Retinal pigment epithelial cell (primary cell): ENCODE measurements at regions not wholly inside any gene's neighbourhood (a gene's known extent, or its start where the extent isn't known, plus 50 kb on each side); places are given as distances from the start of the nearest gene placed in this dataset.

Experiments used
- DNase-seq: peaks from one replicate; pipeline ENCODE4 v3.0.0-alpha.2; 2010; ENCODE audit warnings: low read depth
- H3K4me3 ChIP-seq: 2 replicates; pipeline ENCODE4 v1.5.1; 2011; ENCODE audit warnings: mild to moderate bottlenecking, low read length, control low read depth, moderate library complexity
- TF ChIP-seq, protein P1 (sequence below): conservative IDR thresholded peaks from 2 replicates; pipeline ENCODE4 v1.5.1; 2011; ENCODE audit warnings: low read depth, low read length, control low read depth, inconsistent platforms

DNA sequence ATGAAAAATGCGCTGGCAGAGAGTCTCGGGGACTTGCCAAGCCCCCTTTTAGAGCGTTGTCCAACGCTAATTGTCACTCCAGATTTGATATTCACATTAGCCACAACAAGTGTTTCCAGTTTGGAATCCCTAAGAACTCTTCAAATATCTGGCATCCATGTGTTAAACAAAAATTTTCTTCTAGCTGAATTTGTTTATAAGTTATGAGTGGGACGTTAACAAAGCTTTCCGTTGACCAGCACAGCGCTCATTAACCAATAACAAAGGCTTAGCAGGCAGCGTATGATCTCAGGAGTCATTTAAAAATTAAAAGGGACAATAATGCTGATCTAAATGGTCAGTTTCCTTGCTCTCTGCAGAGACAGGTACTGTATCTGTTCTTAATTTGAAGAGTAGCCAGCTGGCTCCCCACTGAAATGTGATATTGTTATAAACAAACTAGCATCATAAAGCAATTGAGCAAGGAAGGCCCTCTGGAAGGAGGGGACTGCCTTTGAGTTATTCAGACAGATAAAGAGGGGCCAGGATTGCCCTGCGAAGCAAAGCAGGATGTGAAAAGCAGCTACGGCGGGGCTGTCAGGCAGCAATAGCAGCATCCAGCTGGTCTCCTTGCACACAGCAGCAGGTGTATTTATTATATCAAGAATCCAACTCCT, 337.2 kb upstream of the SALL3 start:
- TF ChIP-seq, protein P1, sequence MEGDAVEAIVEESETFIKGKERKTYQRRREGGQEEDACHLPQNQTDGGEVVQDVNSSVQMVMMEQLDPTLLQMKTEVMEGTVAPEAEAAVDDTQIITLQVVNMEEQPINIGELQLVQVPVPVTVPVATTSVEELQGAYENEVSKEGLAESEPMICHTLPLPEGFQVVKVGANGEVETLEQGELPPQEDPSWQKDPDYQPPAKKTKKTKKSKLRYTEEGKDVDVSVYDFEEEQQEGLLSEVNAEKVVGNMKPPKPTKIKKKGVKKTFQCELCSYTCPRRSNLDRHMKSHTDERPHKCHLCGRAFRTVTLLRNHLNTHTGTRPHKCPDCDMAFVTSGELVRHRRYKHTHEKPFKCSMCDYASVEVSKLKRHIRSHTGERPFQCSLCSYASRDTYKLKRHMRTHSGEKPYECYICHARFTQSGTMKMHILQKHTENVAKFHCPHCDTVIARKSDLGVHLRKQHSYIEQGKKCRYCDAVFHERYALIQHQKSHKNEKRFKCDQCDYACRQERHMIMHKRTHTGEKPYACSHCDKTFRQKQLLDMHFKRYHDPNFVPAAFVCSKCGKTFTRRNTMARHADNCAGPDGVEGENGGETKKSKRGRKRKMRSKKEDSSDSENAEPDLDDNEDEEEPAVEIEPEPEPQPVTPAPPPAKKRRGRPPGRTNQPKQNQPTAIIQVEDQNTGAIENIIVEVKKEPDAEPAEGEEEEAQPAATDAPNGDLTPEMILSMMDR = no peak
- DNase-seq = no peak
- H3K4me3 ChIP-seq = no peak overlapping the region

DNA sequence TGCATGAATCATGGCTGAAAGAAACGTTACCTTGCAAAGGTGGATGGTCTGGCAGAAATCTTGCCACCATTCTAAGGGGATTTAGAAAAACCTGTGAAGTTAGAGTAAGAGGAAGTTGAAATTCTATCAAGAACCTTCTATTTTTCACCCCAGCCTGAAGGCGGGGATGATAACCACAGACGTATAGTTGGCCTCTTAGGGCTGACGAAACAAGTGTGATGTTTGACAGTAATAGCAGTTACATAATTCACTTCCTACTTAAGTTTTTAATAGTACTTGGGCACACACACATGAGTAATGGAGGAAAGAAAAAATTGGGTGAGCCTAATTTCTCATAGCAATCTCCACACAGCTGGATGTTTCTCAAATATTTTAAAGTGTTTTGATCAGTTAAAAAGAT, 336.6 kb upstream of the SALL3 start:
- TF ChIP-seq, protein P1 = no peak
- no peak for DNase-seq
- H3K4me3 ChIP-seq = no peak overlapping the region

DNA sequence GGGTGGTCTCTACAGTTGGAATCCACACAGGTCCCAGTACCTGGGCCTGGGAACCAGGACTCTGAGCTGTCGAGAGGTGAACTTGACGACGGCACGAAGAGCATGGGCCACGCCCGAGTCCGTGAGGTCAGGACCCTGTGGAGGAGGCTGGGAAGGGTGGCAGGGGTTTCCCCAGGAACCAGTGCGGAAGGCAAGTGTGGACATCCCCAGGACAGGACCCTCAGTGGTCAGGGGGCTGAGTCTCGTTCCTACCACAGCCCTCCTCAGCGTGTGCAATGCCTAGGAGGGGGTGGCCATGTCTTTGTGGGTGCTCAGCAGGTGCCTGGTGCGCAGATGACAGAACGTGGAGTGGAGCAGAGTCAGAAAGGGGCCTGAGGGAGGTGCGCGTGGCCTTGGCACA, 335.6 kb upstream of the SALL3 start:
- TF ChIP-seq, protein P1 = no peak
- no peak for DNase-seq
- no peak overlapping the region for H3K4me3 ChIP-seq

DNA sequence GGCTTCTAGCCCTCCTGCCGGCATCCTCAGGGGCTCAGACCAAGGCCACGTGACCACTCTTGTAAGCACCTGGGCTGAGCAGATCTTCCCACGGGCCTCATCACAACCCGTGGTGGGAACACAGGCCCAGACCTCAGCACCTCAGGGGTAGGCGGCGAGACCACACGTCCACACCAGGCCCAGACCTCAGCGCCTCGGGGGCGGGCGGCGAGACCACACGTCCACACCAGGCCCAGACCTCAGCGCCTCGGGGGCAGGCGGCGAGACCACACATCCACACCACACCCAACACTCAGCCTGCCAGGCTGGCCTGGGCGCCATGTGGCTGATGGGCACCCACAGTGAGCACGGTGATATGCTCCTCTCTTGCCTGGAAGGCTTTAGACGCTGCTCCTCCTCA, 334.4 kb upstream of the SALL3 start:
- TF ChIP-seq, protein P1 = no peak
- H3K4me3 ChIP-seq = no peak overlapping the region
- DNase-seq = no peak

DNA sequence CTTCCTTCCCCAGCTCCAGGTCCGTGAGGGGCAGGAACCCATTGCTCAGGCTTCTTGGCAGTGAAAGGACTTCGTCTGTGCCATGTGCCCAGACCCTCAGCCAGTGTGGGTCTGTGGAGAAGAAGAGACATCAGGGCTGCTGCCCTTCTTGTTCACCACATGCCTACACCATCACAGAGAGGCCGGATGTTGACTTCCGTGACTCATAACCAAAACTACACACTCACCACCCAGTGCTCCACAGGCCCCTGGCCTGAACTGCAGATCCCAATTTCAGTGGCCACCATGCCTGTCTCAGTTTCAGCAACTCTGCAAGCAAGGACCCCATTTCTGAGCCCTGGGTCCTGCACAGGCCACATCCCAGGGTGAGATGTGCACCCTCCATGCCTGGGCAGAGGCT, 332.6 kb upstream of the SALL3 start:
- TF ChIP-seq, protein P1 = no peak
- DNase-seq = no peak
- H3K4me3 ChIP-seq = no peak overlapping the region

DNA sequence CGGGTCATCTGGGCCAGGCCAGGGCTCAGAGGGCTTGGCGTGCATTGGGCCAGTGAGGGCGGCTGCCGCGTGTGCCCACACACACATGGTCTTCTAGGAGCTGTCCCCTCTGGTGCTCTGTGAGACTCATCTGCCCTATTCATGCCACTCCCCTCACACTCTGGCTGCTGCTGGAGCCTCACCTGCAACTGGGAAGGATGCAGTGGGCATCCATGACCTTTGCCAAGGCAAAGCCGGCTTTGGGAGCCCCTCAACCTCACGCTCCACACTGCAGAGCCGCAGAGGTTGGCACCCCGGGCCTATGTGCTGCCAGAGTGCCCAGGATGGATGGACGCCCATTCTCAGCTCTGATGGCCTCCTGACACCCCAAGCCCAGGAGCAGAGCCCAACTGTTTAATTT, 330.2 kb upstream of the SALL3 start:
- no peak overlapping the region for H3K4me3 ChIP-seq
- TF ChIP-seq, protein P1 = no peak
- no peak for DNase-seq

DNA sequence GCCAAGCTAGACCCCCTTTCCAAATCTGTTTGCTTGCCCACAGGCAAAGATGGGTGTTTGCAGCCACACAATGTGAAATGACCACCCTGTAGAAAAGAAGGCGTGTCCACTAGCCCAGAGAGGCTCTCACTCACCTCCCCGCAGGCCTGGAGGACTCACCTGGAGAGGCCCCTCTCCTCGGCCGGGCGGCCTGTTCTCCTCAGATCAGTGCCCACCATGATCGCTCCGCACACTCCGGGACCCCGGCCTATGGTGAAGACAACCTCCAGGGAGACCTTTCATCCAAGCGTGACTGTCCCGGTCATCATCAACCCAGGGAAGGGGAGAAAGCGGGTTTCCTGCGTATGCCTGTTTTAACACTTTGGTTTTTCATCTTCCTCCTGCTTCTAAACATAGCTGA, 328.7 kb upstream of the SALL3 start:
- H3K4me3 ChIP-seq = no peak overlapping the region
- no peak for DNase-seq
- TF ChIP-seq, protein P1 = no peak
